ENCODE measurements at regions not wholly inside any gene's neighbourhood (a gene's known extent, or its start where the extent isn't known, plus 50 kb on each side); places are given as distances from the start of the nearest gene placed in this dataset.

DNA sequence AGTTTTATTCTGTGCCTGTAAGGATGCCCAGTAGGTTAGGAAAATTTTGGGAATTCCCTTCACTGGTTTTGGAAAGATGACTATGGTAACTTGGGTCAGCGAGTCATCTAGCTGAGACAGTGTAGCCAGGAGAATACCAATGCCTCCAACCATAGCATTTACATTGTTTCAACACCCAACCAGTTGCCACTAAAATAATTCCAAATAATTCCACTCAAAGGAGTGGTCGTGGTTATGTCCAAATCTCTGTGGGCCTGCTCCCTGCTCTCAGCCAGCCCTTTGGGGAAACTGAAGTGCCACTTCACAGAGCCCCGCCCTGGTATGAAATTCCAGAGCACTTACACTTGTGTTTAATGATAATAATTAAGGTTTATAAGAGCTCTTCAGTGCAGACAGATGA, 310.5 kb downstream of the PLK2 start:
- TF ChIP-seq CTCF (IDR thresholded peaks at IDR 0.05; ENCODE audit: poor library complexity) (no peak), EZH2 (IDR thresholded peaks at IDR 0.05; ENCODE audit: borderline replicate concordance) (no peak)

All from hepatocyte (in vitro differentiated cells).